ENCODE measurements at regions not wholly inside any gene's neighbourhood (a gene's known extent, or its start where the extent isn't known, plus 50 kb on each side); places are given as distances from the start of the nearest gene placed in this dataset.
"Not testable (repeated sequence)": the region's sequence is repeated elsewhere in the genome, so short reads cannot be mapped to it uniquely, and the experiment has no call there.

GRCh38 chr4:30553706-30554105 lies 166.5 kb upstream of the PCDH7 start:
- no peaks in the 10 kb centered on the region for H3K36me3 Mint-ChIP-seq (ENCODE audit: low read depth)
- H3K4me1 Mint-ChIP-seq (ENCODE audit: low read depth), result no peaks in the 10 kb centered on the region
- H3K27ac Mint-ChIP-seq, result no peak overlapping the region
- TF ChIP-seq CTCF (IDR thresholded peaks at IDR 0.05), result no peak
- H3K4me3 Mint-ChIP-seq, result no peak overlapping the region
- no peaks in the 10 kb centered on the region; the same call in 1 of the 2 replicates for H3K27me3 Mint-ChIP-seq (ENCODE audit: insufficient read depth)
- H3K9me3 Mint-ChIP-seq, result peaks cover 26% of the 10 kb centered on the region
- no peak for DNase-seq

- Mint-ChIP-seq H3K4me1 (ENCODE audit: low read depth) (no peaks in the 10 kb centered on the region), H3K9me3 (peaks cover 30% of the 10 kb centered on the region), H3K27me3 (ENCODE audit: insufficient read depth) (no peaks in the 10 kb centered on the region; the same call in 1 of the 2 replicates), H3K36me3 (ENCODE audit: low read depth) (no peaks in the 10 kb centered on the region), H3K4me3 (no peak overlapping the region), H3K27ac (no peak overlapping the region)
- TF ChIP-seq CTCF (IDR thresholded peaks at IDR 0.05), result no peak
- DNase-seq, result no peak
These were observed 164.4 kb upstream of the PCDH7 start for GRCh38 chr4:30555775-30556174.

GRCh38 chr4:30559481-30559880 lies 160.7 kb upstream of the PCDH7 start:
- Mint-ChIP-seq H3K4me3 (no peak overlapping the region), H3K4me1 (ENCODE audit: low read depth) (no peaks in the 10 kb centered on the region), H3K27me3 (ENCODE audit: insufficient read depth) (no peaks in the 10 kb centered on the region; the same call in 1 of the 2 replicates), H3K27ac (no peak overlapping the region), H3K9me3 (peaks cover 41% of the 10 kb centered on the region), H3K36me3 (ENCODE audit: low read depth) (no peaks in the 10 kb centered on the region)
- no peak for TF ChIP-seq CTCF (IDR thresholded peaks at IDR 0.05)
- no peak for DNase-seq

- Mint-ChIP-seq H3K27ac (no peak overlapping the region), H3K27me3 (ENCODE audit: insufficient read depth) (no peaks in the 10 kb centered on the region), H3K4me1 (ENCODE audit: low read depth) (no peaks in the 10 kb centered on the region), H3K36me3 (ENCODE audit: low read depth) (no peaks in the 10 kb centered on the region), H3K4me3 (no peak overlapping the region), H3K9me3 (peaks cover 22% of the 10 kb centered on the region)
- TF ChIP-seq CTCF (IDR thresholded peaks at IDR 0.05), result no peak
- DNase-seq, result no peak
These were observed 133.3 kb upstream of the PCDH7 start for GRCh38 chr4:30586850-30587249.

- not testable (repeated sequence) for H3K27me3 Mint-ChIP-seq (ENCODE audit: insufficient read depth); DNase-seq; H3K36me3 Mint-ChIP-seq (ENCODE audit: low read depth); H3K4me1 Mint-ChIP-seq (ENCODE audit: low read depth); H3K4me3 Mint-ChIP-seq; H3K27ac Mint-ChIP-seq
- peaks cover 21% of the 10 kb centered on the region for H3K9me3 Mint-ChIP-seq
These were observed 130.5 kb upstream of the PCDH7 start for GRCh38 chr4:30589669-30590068.

GRCh38 chr4:30600246-30601017 lies 119.7 kb upstream of the PCDH7 start:
- Mint-ChIP-seq H3K27me3 (ENCODE audit: insufficient read depth) (no peaks in the 10 kb centered on the region), H3K27ac (no peak overlapping the region)
- no peak for TF ChIP-seq CTCF (IDR thresholded peaks at IDR 0.05)

More at GRCh38 chr4:30600246-30601017, 119.7 kb upstream of the PCDH7 start:
- Mint-ChIP-seq H3K36me3 (ENCODE audit: low read depth) (no peaks in the 10 kb centered on the region), H3K4me3 (no peak overlapping the region), H3K9me3 (peaks cover 20% of the 10 kb centered on the region), H3K4me1 (ENCODE audit: low read depth) (no peaks in the 10 kb centered on the region)
- DNase-seq, result no peak

Data from HFFc6 (cell line).